Embryonic facial prominence (tissue), 1 donor: ENCODE measurements at regions not wholly inside any gene's neighbourhood (a gene's known extent, or its start where the extent isn't known, plus 50 kb on each side); places are given as distances from the start of the nearest gene placed in this dataset.

Experiments used
- DNase-seq: peaks from one replicate; pipeline ENCODE4 v3.0.0-alpha.2; 2016; ENCODE audit errors: extremely low spot score

- no peak for DNase-seq
These were observed 372.3 kb upstream of the IL12A start for GRCh38 chr3:159616234-159616825.

- DNase-seq = no peak
These were observed 369.2 kb upstream of the IL12A start for GRCh38 chr3:159619341-159619885.

- no peak for DNase-seq
These were observed 368.4 kb upstream of the IL12A start for GRCh38 chr3:159620281-159620680.

- no peak for DNase-seq
These were observed 367.8 kb upstream of the IL12A start for GRCh38 chr3:159620873-159621272.

- DNase-seq = no peak
These were observed 364.0 kb upstream of the IL12A start for GRCh38 chr3:159624616-159625015.

- DNase-seq = no peak
These were observed 363.0 kb upstream of the IL12A start for GRCh38 chr3:159625594-159625993.

GRCh38 chr3:159626598-159626997, 362.0 kb upstream of the IL12A start:
- no peak for DNase-seq

- DNase-seq = no peak
These were observed 361.4 kb upstream of the IL12A start for GRCh38 chr3:159627229-159627628.

- no peak for DNase-seq
These were observed 361.0 kb upstream of the IL12A start for GRCh38 chr3:159627634-159628033.

GRCh38 chr3:159629329-159630084, 359.1 kb upstream of the IL12A start:
- no peak for DNase-seq

- no peak for DNase-seq
These were observed 357.4 kb upstream of the IL12A start for GRCh38 chr3:159631226-159631625.

- DNase-seq = no peak
These were observed 356.5 kb upstream of the IL12A start for GRCh38 chr3:159632128-159632527.

GRCh38 chr3:159632851-159633250, 355.8 kb upstream of the IL12A start:
- no peak for DNase-seq

- DNase-seq = no peak
These were observed 354.2 kb upstream of the IL12A start for GRCh38 chr3:159634483-159634882.

- no peak for DNase-seq
These were observed 353.5 kb upstream of the IL12A start for GRCh38 chr3:159635047-159635641.

GRCh38 chr3:159637883-159638542, 350.6 kb upstream of the IL12A start:
- DNase-seq = no peak

- no peak for DNase-seq
These were observed 348.4 kb upstream of the IL12A start for GRCh38 chr3:159640225-159640624.

GRCh38 chr3:159643406-159643805, 345.2 kb upstream of the IL12A start:
- DNase-seq = no peak

- no peak for DNase-seq
These were observed 342.8 kb upstream of the IL12A start for GRCh38 chr3:159645874-159646273.

- DNase-seq = no peak
These were observed 338.7 kb upstream of the IL12A start for GRCh38 chr3:159649951-159650350.

GRCh38 chr3:159650726-159651125, 337.9 kb upstream of the IL12A start:
- no peak for DNase-seq

GRCh38 chr3:159652452-159652851, 336.2 kb upstream of the IL12A start:
- no peak for DNase-seq
